GM12865 (cell line): ENCODE measurements at regions not wholly inside any gene's neighbourhood (a gene's known extent, or its start where the extent isn't known, plus 50 kb on each side); places are given as distances from the start of the nearest gene placed in this dataset.
"Not testable (repeated sequence)": the region's sequence is repeated elsewhere in the genome, so short reads cannot be mapped to it uniquely, and the experiment has no call there.

Experiments used
- DNase-seq: peaks from one replicate; pipeline ENCODE4 v3.0.0; 2010; ENCODE audit warnings: low read depth
- H3K4me3 ChIP-seq: 2 replicates; pipeline ENCODE4 v1.5.1; 2011; ENCODE audit warnings: mild to moderate bottlenecking, low read depth, low read length, control low read depth
- TF ChIP-seq, protein P1 (sequence below): IDR thresholded peaks from 2 replicates; pipeline ENCODE4 v1.5.1; 2011; ENCODE audit warnings: low read length, control low read depth, low read depth, inconsistent platforms; ENCODE audit not compliant: insufficient read depth; ENCODE audit errors: missing control alignments

DNA sequence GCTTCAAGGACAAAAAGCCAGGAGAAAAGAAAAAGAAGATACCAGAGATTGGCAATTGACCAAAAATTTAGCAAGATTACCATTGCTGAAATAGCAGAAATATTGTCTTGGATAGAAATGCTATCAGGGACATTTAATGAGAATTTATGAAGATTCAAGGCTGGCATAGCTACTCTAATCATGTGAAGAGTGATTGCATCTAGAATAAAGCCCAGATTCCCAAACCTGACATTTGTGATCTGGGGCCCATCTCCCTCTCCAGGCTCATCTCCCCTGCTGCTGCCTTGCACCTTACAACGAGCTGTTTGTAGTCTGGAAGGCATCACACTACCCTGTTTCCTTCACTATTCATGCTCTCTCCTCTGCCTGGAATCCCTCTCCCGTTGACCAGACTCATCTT, 114.5 kb downstream of the C9orf152 start:
- DNase-seq: no peak
- no peak overlapping the region for H3K4me3 ChIP-seq
- TF ChIP-seq, protein P1, sequence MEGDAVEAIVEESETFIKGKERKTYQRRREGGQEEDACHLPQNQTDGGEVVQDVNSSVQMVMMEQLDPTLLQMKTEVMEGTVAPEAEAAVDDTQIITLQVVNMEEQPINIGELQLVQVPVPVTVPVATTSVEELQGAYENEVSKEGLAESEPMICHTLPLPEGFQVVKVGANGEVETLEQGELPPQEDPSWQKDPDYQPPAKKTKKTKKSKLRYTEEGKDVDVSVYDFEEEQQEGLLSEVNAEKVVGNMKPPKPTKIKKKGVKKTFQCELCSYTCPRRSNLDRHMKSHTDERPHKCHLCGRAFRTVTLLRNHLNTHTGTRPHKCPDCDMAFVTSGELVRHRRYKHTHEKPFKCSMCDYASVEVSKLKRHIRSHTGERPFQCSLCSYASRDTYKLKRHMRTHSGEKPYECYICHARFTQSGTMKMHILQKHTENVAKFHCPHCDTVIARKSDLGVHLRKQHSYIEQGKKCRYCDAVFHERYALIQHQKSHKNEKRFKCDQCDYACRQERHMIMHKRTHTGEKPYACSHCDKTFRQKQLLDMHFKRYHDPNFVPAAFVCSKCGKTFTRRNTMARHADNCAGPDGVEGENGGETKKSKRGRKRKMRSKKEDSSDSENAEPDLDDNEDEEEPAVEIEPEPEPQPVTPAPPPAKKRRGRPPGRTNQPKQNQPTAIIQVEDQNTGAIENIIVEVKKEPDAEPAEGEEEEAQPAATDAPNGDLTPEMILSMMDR: no peak

DNA sequence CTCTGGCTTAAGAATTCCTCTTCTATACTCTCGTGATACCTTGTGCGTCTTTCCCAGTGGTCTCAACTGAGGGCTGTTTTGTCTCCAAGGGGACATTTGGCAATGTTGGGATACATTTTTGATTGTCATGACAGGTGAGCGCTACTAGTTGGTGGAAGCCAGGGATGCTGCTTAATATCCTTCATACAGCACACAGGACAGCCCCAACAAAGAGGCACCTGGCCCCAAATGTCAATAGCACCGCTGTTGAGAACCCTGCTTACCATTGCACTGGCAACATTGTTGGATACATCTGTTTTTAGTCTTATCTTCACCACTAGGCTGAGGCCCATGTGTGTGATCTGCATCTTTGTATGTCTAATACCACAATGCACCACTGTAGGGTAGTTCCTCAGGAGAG, 114.1 kb downstream of the C9orf152 start:
- DNase-seq: no peak
- TF ChIP-seq, protein P1: no peak
- no peak overlapping the region for H3K4me3 ChIP-seq

DNA sequence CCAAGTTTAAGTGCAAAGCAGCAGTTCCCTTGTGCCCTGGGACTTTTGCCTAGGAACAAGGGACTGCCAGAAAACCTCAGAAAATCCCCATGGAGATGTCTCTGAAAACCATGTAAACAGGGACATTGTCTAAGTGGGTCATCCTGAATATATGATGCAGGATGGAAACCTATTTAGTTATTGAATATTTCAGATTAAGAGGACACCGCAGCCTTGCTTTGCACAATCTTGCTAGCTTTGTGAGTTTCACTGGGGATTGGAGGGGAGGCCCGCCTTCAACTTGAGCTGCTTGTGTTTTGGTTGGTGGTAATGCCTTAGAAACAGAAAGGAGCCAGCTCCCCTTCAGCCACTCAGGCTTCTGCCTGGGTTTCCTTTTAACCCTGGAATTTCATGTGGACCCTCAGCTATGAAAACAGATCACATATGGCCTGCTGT, 112.8 kb downstream of the C9orf152 start:
- no peak overlapping the region for H3K4me3 ChIP-seq
- TF ChIP-seq, protein P1: no peak
- DNase-seq: no peak

DNA sequence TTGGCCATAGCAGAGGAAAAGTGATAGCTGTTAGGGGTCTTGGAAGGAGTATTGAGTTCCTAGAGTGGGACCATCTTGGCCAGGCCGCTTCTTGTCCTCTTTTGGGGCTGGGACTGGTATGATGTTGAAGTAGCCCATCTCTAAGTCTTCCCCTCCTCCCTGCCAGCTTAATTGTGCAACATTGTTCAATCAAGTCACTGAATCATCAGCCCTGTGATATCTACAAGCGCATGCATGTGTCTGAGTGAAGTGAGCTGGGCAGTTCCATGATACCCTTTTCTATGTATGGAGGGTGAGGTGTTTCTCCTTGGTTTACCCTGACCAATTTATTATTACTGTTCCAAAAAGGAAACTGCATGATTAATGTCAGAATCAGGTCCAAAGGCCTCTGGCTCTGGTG, 112.2 kb downstream of the C9orf152 start:
- TF ChIP-seq, protein P1: no peak
- no peak for DNase-seq
- no peak overlapping the region for H3K4me3 ChIP-seq

DNA sequence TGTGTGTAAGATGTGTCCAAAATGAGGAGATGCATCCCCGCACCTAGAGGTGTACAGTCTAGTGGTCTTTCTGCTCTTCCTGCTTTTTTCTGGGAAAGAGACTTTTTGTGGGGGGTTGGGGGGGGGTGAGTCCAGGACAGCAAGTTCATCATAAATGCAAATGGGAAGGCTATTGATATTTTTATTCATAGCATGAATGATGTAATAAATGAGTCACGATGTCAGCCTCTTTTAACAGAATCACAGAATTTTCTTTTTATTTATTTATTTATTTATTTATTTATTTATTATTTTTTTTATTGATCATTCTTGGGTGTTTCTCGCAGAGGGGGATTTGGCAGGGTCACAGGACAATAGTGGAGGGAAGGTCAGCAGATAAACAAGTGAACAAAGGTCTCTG, 111.3 kb downstream of the C9orf152 start:
- not testable (repeated sequence) for DNase-seq, H3K4me3 ChIP-seq

DNA sequence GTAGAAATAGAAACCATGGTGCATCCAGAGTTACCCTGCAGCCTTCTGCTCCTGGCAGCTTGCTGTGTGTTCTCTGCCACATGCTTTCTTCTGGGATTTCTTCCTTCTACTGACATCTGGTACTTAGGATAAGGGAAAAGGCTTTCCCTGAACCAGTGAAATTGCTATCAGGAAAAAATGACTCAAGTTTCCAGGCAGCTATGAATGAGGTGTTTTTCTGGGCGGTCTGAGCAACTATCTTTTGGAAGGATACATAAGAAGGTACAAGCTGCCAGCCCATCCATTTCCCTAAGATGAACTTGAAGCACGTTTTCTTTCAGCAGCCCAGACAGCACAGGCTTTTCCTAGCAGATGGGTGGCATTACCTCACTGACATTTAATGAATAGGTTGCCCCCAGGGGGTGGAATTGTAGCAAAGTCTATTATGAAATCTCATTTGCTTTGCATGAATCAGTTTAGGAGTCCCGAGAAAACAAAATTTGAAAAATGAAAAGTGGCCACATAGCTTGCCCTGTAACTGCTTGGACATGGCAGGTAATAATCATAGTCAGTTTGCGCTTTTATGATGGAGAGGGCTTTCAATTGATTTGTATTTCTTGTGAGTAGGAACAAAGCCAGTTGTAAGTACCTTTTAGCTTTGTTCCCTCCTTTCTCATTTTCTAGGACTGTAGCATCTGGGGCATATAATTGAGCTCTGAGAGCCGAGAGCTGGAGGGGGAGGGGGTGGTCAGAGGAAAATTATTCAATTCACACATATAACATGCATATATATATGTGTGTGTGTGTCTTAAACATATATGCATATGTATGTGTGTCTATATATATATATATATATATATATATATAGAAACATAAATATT, 108.5 kb downstream of the C9orf152 start:
- DNase-seq: no peak
- TF ChIP-seq, protein P1: no peak

DNA sequence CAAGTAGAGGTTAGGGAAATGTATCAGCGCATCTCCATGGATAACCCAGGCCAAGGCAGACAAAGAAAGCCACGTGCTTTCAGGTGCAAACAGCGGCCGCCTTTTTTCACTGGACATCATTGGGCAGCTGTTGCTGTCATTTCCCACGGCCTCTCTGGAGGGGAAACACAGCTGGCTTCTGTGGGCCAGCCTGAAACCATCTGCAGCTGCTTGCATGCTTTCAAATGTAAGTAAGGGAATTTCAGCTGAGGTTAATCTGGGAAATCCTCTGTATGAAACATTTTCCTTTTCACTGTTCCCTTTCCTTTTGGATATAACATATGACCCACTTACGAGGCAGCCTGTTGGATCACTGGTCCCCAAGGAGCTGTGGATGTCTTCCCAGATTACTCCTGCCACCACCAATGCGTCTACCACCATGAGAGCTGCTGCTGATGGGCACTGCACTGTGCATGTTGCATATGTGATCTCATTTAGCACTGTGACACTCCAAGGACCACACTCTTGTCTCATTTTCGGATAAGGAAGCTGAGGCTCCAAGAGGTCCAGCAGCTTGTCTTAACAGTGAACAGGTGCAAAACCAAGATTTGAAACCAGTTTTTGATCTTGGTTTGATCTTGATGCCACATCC, 106.3 kb downstream of the C9orf152 start:
- no peak overlapping the region for H3K4me3 ChIP-seq
- TF ChIP-seq, protein P1: no peak
- DNase-seq: peak; percentile 92

More for the DNA sequence above, 108.5 kb downstream of the C9orf152 start:
- no peak overlapping the region for H3K4me3 ChIP-seq
